GM18870 (cell line): ENCODE measurements at regions not wholly inside any gene's neighbourhood (a gene's known extent, or its start where the extent isn't known, plus 50 kb on each side); places are given as distances from the start of the nearest gene placed in this dataset.
"Not testable (repeated sequence)": the region's sequence is repeated elsewhere in the genome, so short reads cannot be mapped to it uniquely, and the experiment has no call there.

ENCODE experiments used
- ATAC-seq: cut with Tn5 transposase; IDR thresholded peaks from one replicate; pipeline ENCODE4 v1.9.1; 2021; ENCODE audit warnings: moderate library complexity; ENCODE audit not compliant: unreplicated experiment

DNA sequence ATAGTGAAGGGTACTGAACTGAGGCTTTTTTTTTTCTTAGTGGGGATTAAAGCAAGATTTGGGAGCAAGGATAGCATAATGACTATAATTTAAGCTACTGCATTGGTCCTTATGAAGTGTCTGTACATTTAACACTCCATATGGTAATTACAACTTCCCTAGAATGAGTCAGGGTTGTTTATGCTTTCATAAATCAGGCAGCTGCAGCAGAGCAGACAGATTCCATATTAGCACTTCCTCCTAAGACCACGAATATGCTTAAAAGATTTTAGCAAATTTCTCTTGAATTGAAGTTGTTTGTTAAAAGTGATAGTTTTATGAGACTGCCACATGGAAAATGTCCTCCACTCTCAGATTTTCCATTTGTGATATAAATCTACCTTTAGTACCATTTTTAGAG lies 401.1 kb upstream of the SPRY2 start:
- ATAC-seq = no peak

DNA sequence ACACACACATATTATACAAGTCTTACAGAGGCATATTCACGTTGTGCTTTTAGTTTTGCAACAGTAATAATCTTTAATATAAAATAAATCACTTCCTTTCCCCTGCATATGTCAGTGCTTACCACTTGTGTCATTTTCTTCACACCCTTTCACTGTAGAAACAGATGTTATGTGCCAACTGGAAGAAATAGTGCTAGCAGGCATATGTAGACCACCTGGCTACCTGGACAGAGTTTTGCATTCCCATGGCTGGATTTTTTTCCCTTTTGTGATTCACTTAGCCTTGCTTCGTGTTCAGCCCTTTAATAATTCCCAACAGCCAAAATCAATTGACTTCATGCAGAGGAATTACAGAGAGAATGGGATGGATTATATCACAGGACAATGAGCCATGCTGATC lies 399.1 kb upstream of the SPRY2 start:
- no peak for ATAC-seq

DNA sequence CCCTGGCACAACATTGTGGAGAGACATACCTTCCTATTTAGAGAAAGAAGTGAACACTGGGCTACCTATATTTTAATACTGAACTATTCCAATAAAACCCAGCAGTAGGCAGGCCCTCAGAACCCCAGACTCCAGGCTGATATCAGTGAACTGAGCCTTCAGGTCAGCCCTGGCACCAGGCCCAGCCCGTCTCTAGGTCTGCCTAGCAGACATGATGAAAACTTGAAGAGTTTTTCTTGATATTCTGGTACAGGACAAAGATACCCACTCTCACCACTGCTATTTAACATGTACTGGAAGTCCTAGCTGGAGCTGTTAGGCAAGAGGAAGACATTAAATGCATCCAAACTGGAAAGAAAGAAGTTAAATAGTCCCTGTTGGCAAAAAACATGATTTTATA lies 396.6 kb upstream of the SPRY2 start:
- no peak for ATAC-seq

DNA sequence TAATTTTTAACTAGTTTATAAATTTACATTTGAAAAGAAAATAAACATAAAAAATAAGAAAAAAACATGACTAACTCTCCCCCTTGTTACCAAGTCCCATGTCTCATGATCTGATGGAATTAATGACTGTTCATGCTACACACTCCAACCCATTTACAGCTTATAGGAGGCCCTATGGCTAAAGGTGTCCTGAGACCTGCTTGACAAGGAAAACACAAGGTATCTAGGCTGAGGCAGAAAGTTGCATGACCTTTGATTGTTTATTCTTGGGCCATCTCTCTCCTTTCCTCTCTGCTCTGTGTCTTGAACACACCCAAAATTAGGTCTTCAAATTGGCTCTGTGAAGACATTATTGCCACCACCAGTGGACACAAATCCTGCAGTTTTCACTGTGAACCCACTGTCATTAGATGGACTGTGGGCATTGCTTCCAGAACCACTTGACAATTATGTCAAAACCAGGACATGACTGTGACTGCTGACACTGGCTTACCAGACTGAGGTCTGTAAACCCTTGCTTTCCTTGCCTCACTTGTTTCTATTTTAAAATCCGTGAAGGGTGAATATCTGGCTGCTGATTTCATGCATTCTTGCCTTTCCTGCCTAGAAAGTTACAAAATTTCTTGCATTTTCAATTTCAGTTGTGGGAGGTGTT lies 386.5 kb upstream of the SPRY2 start:
- no peak for ATAC-seq

DNA sequence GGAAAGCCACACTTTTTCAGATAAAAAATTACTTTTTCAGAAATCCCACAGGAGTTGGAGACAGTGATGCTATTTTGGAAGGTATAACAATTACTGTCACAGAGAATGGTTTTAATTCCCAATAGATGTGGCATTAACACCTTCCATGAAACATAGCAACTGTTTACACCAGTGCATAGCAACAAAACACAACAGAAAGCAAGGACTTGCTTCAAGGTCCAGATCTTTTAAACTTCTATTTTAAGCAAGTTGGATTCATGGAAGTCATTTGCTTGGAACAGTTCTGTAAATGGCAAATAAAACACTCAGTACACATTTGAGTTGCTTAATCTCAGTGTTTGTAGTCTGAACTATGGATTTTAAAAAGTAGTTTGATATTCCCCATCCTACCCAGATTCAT lies 385.9 kb upstream of the SPRY2 start:
- no peak for ATAC-seq

DNA sequence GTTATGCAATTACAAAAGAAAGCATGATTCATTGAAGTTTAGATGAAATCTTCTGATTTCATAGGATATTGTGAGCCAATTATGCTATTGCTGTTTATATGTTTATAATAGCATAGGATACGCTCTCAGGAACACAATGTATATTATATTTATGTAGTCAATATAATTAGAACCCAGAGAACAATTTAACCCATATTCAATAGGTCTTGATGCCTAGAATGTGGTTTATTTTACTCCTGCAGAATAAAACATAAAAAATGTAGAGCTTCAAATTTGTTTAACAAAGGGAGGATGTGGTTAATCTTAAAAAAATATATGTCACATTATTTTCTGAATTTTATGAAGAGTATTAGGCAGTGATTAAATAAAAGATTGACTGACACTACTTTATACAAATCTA lies 380.8 kb upstream of the SPRY2 start:
- ATAC-seq = no peak

DNA sequence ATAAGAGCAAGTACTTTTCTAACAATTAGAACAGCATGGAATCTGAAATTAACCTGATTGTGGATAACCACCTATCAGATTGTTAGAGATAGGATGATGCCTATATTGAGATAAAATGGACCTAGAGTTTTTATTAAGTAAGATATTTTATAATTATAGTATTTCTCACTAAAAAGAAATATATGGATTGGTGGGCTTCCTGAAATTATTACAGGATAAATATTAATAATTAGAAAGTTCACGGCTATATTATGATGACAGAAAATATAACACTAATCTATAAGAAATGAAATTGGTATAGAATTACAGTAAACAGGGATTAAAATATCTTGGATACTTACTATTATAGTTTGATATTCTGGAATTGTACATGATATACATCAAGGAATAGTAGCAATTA lies 378.0 kb upstream of the SPRY2 start:
- no peak for ATAC-seq

DNA sequence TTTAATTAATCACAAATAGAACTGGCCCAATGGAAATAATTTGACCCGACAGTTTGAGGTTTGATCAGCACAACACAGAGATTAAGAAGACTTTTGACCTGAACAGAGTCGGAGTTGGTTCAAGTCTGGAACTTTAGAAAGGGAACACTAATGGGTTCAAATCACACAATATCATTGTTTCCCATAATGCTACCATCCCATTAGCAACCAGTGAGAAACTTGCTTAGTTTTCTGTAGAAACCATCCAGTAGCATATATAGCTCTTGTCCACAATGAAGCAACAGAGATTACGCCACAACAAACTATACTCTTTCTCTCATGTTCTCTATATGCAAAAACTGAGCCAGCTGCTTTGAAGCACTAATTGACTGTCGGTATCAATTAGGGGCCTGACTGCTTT lies 376.9 kb upstream of the SPRY2 start:
- ATAC-seq = no peak

DNA sequence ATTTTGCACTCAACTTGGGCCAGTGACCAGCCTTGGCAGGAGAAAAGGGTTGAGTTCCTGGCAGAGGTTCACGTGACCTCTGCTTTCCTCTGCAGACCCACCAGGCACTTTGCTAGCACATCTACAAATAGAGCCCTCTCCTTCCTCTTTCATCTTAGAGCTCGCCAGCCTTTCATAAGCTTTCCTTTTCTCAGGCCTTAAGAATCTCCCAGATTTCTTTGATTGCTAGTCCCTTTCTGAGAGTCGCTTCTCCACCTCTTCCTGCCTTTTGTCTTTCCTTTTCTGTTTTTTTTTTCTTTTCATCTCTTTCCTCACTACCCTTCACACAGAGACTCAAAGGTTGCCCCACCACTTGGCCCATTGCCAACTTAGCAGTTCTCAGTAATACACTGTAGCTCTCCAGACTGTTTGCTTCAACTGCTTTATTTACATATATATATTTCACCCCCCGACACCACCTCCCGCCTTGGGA lies 375.7 kb upstream of the SPRY2 start:
- no peak for ATAC-seq

DNA sequence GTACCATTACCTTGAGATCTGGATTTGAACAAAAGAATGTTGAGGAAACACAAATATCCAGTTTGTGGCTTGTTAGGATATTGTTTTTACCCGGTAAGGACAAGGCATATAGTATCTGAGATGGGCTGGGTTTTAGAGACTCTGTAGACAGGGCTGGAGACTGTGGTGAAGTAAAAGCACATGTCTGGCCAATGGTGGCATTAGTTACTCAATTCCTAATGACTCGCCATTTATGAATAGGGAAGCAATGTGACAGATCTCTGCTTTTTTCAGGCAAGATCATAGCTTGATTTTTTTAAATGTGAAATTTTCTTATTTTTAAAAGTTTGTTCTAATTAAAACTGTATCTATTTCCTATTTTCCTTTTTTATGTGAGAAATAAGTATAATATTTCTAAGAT lies 371.1 kb upstream of the SPRY2 start:
- ATAC-seq = no peak

DNA sequence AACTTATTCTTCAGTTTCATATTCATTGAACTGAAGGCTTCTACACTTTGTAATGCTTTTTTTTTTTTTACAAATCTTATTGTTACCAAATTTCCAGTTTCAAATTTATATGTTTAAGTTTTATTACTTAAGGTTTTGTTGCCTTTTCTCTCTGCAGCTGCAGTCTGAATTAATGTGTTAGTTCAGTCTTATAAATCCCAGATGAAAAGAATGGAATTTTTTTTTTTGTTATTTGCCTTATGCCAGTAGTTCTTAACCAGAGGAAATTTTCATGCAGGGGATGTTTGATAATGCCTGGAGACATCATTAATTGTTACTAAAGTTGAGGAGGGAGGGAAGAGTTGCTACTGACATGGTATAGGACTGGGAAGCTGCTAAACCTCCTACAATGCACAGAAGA lies 367.9 kb upstream of the SPRY2 start:
- no peak for ATAC-seq

DNA sequence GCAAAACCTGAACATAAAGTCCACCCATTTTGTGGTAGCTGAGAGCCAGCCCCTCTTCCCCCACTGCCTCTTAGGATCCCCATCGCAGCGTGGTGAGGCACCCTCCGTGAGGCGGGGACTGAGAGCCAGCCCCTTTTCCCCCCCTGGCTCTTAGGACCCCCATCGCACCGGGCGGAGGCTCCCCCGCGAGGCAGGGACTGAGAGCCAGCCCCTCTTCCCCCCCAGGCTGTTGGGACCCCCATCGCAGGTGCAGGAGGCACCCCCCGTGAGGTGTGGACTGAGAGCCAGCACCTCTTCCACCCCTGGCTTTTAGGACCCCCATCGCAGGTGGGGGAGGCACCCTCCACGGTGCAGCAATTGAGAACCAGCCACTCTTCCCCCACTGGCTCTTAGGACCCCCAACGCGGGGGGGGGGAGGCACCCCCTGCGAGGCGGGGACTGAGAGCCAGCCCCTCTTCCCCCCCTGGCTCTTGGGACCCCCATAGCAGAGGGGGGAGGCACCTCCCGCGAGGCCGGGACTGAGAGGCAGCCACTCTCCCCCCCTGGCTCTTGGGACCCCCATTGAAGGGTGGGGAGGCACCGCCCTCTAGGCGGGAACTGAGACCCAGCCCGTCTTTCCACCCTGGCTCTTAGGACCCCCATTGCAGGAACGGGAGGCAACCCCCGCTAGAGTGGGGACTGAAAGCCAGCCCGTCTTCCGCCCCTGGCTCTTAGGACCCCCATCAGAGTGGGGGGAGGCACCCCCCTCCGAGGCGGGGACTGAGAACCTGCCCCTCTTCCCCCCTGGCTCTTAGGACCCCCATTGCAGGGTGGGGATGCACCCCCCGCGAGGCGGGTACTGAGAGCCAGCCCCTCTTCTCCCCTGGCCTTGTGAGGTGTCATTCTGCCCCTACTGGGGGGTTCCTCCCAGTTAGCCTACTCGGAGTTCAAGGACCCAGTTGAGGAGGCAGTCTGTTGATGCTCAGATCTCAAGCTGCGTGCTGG lies 366.4 kb upstream of the SPRY2 start:
- no peak for ATAC-seq

DNA sequence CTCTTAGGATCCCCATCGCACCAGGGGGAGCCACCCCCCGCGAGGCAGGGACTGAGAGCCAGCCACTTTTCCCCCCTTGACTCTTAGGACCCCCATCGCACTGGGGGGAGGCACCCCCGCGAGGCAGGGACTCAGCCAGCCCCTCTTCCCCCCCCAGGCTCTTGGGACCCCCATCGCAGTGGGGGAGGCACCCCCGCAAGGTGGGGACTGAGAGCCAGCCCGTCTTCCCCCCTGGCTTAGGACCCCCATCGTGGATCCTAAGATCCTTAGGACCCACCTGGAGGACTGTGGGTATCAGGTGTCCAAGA lies 365.2 kb upstream of the SPRY2 start:
- ATAC-seq = no peak

DNA sequence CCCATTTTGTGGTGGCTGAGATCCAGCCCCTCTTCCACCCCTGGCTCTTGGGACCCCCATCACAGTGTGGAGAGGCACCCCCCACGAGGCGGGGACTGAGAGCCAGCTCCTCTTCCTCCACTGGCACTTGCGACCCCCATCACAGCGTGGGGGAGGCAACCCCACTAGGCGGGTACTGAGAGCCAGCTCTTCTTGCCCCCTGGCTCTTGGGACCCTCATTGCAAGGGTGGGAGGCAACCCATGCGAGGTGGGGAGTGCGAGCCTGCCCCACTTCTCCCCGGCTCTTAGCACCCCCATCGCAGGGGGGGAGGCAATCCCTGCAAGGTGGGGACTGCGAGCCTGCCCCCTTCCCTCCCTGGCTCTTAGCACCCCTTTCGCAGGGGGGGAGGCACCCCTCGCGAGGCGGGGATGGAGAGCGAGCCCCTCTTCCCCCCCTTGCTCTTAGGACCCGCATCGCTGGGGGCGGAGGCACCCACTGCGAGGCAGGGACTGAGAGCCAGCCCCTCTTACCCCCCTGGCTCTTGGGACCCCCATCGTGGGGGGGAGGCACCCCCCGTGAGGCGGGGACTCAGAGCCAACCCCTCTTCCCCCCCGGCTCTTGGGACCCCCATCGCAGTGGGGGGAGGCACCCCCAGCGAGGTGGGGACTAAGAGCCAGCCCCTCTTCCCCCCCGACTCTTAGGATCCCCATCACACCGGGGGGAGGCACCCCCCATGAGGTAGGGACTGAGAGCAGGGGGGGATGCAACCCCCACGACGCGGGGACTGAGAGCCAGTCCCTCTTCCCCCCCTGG lies 364.6 kb upstream of the SPRY2 start:
- no peak for ATAC-seq

DNA sequence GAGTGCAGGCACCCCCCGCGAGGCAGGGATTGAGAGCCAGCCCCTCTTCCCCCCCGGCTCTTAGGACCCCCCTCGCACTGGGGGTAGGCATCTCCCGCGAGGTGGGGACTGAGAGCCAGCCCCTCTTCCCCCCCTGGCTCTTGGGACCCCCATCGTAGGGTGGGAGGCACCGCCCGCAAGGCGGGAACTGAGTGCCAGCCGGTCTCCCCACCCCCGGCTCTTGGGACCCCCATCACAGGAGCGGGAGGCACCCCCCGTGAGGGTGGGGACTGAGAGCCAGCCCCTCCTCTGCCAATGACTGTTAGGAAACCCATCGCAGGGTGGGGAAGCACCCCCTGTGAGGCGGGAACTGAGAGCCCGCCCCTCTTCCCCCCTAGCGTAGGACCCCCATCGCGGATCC lies 363.4 kb upstream of the SPRY2 start:
- ATAC-seq = no peak

DNA sequence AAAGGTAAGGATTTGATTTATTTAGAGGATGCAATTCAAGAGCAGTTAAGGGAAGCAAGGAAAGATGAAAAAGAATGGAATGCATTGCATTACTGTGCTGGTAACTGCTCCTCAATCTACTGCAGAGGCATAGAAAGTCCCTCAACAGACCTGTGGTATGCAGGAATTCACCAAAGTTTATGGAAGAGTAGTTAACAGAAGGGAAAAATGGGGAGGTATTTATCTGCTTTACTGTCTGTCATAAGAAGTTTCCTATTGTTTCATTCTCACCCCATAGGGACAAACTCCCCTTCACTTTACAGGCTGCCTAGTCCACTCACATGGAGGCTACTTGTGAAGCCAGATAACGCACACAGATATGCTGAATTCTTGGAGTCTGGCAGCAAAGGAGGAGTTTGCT lies 354.9 kb upstream of the SPRY2 start:
- no peak for ATAC-seq

DNA sequence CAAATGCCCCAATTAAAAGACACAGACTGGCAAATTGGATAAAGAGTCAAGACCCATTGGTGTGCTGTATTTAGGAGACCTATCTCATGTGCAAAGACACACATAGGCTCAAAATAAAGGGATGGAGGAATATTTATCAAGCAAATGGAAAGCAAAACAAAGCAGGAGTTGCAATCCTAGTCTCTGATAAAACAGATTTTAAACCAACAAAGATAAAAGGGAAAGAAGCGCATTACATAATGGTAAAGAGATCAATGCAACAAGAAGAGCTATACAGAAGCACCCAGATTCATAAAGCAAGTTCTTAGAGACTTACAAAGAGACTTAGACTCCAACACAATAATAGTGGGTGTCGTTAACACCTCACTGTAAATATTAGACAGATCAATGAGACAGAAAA lies 350.9 kb upstream of the SPRY2 start:
- ATAC-seq = not testable (repeated sequence)

DNA sequence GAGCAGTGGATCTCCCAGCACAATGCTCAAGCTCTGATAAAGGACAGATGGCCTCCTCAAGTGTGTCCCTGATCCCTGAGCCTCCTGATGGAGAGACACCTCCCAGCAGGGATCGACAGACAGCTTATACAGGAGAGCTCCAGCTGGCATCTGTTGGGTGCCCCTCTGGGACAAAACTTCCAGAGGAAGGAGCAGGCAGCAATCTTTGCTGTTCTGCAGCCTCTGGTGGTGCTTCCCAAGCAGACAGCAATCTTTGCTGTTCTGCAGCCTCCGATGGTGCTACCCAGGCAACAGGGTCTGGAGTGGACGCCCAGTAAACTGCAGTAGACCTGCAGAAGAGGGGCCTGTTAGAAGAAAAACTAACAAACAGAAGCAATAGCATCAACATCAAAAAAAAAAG lies 349.3 kb upstream of the SPRY2 start:
- no peak for ATAC-seq

DNA sequence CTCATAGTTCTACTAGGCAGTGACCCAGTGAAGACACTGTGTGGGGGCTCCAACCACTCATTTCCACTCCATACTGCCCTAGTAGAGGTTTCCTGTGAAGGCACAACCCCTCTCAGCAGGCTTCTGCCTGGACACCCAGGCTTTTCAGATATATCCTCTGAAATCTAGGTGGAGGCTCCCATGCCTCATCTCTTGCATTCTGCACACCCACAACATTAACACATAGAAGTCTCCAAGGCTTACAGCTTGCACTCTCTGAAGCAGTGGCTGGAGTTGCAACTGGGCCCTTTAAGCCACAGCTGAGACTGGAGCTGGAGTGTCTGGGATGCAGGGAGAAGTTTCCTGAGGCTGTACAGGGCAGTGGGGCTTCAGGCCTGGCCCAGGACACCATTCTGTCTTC lies 347.7 kb upstream of the SPRY2 start:
- no peak for ATAC-seq

DNA sequence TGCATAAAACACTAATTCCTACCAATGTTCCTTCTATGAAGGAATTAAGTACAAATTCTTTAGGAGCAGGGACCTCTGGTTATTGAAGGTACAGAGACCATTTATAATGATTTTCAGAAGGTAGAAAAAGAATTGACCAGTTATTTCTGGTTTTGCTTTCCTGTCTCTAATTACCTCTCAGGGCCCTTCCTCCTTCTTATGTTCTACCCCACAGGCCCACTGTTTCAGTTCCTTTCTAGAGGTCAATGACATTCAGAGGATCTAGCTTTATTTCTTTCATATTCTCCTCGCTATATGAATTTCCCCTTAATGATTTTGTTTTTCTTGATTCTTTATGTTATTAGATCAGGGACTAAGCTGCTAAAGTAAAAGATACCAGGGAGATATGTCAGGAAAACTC lies 345.0 kb upstream of the SPRY2 start:
- ATAC-seq = no peak

DNA sequence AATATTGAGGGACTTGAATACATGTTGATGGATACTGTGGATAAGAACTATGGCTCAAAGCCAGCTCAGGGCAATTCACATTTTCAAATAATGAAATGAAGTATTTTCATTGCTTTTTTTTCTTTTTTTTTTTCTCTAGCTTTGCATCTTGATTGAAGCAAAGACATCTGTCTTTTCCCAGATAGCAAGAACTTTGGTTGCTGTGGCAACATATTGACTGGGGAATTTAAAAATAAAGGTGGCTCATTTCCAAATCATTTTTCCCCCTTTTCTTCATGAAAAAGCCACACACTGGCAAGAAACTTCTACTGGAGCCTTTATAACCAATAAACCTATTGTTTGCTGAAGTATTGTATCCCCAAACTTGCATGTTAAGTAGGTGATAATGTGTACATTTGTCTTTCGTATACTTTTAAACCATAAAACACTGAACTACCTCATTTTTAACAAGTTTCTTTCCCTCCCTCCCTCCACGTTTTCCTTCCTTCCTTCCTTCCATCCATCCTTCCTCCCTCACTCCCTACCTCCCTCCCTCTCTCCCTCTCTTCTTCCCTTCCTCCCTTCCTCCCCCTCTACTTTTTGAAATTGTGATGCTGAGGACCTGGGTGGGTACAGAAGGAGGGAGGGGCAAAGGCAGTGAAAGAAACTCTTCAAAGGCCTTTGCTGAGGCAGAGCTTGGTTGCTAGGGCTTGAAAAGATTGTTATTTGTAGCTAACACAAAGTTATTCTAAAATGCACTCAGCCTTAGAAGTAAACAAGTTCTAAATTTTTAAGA lies 343.5 kb upstream of the SPRY2 start:
- no peak for ATAC-seq
